Stimulated activated CD8-positive, alpha-beta memory T cell treated with anti-CD3 and anti-CD28 coated beads, Interleukin-12 subunit alpha, Interleukin-12 subunit beta, amount 100 ng/mL, for 1 hour (primary cell): ENCODE measurements at regions not wholly inside any gene's neighbourhood (a gene's known extent, or its start where the extent isn't known, plus 50 kb on each side); places are given as distances from the start of the nearest gene placed in this dataset.

Source experiments
- DNase-seq: peaks from one replicate; pipeline ENCODE4 v3.0.0-alpha.2; 2020; ENCODE audit warnings: low read depth

DNA sequence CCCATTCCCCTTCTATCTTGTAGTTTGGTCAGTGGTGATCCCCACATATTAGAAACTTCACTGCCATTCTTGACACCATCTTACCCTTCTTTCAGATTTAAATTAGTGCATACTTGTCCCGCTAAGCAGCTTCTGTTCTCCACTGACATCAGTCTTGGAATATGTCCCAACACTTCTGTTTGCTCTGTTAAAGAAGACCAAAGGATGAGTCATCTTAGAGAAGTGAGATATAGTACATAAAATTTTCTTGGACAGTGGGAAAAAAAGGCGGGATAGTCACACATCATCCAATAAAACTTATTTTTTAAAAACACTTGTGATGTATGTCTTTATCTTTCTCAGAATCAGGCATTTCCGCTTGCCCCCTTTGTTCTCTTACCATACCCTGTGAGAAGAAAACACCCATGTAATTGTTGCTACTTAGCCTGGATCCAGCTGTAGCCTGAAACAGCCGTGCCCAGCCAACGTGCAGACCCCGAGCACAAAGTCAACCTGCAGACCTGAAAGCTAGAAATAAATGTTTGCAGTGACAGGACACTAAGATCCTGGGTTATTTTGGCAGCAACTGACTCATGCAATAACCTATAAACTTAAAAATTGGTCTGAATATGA lies 100.1 kb upstream of the PDE3A start:
- DNase-seq: no peak

DNA sequence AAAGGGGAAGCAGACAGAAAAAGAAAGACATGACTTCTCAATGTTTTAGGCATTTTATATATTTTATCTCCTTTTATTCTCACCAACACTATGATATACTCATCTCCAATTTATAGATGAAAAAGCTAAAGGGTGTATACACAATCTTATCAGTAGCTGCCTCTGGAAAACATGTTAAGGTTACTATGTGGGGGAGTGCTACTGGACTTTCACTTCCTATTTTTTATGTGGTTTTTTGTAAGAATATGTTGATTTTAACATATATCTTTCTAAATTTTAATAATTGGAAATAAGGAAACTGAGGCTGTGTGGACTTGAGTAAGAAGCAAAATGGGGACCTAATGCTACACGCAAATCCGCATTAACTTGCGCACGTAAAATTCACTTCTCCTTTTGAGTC lies 99.6 kb upstream of the PDE3A start:
- no peak for DNase-seq

DNA sequence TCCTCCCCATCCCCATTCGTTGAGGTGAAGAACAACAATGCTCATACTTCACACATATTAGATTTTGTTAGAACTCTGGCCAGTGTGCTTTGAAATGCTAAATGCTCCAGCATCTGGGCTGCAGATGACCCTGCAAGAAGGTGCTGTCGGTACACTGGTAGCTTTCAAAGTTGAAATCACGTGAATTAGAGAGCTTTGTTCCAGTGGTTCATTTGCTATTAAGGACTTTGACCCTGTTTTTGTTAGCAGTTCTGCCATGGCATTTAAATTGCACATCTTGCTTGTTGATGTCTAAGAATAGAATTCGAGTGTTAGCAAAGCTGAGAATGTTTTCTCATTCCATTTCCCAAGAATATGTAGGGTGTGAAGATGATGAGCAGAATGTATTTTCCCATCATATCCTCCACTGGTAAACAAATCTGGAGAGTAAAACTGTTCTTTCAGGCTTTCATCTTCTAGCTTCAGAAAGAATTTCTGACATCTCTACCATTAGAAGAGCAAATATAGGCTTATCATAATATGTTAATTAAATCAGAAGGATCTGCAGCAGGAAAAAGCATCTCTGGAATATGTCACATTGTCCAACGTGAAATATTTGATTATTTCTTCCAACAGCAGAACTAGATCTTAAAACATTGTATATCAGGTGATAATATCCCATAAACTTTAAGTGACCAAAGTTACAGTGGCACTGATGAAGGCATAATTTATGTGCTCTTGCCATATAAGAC lies 98.8 kb upstream of the PDE3A start:
- DNase-seq: no peak

DNA sequence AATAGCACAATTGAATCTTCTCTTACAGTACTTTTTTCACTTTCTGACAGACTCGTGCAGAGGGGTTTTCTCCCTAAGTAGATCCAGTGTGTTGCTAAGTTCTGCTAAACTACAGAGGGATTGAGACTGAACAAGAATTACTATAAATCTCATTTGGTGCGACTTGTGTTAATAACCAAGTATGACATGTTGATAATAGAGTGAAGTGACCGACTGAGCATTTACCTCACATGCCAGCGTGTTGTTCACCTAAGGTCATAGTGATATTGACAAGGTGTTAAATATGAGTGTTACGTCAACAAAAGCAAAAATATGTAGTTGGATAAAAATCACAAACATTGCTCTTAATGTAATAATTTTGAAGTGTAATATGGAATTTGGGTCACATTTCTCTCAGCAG lies 97.8 kb upstream of the PDE3A start:
- DNase-seq: no peak

GRCh38 chr12:20272161-20272560 lies 96.2 kb upstream of the PDE3A start:
- no peak for DNase-seq

- no peak for DNase-seq
Observed at GRCh38 chr12:20272801-20273200, 95.5 kb upstream of the PDE3A start.

- DNase-seq: no peak
Observed at GRCh38 chr12:20274008-20274407, 94.3 kb upstream of the PDE3A start.

- no peak for DNase-seq
Observed at GRCh38 chr12:20278276-20278675, 90.1 kb upstream of the PDE3A start.

- DNase-seq: no peak
Observed at GRCh38 chr12:20280515-20280914, 87.8 kb upstream of the PDE3A start.

GRCh38 chr12:20282401-20282800 lies 85.9 kb upstream of the PDE3A start:
- no peak for DNase-seq

DNA sequence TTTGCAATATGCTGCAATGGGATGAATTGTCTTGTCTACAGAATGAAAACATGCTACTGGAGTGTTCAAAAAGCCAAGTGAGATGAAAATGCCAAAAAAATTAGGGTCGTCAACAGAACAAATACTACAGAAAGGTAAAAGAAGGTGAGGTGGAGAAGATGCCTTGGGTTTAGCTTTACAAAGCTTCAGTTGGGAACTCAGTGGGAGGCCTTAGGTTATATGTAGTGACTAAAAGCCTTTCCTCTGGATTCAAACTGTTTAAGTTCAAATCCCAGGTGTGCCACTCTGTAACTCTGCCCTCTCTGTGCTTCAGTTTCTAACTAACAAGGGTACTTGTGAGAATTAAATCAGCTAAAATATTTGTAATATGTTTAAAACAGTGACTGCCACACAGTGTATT lies 84.9 kb upstream of the PDE3A start:
- DNase-seq: no peak

DNA sequence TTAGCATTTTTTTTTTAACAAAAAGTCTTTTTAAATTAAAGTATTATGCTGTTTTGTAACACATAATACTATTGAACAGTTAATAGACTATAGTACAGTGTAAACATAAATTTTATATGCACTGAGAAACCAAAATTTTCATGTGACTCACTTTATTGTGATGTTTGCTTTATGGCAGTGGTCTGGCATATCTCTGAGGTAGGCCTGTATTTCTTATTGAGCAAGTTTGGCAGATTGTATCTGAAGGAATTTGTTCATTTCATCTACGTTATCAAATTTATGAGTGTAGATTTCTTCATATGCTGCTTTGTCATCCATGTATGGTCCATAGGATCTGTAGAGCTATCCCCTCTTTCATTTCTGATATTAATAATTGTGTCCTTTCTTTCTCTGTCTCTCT lies 78.8 kb upstream of the PDE3A start:
- no peak for DNase-seq

DNA sequence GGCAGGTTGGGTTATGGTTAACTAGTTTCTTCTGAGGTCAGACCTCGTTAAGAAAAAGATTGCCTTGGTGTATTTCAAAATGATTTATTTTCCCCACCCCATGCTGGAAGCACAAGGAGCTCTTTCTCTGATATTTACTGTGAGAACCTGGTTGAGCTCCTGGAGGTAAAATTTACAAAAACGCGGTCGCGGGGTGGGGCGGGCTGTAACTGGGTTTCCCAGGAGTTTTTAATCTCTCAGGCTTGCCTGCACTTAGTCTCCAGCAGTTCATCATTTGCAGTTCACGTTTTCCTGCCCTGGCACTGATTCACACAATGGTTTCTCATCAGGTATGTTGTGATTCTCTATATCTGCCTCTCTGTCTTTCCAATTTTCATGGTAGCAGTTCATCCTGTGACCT lies 67.9 kb upstream of the PDE3A start:
- no peak for DNase-seq

GRCh38 chr12:20305470-20305869 lies 62.9 kb upstream of the PDE3A start:
- DNase-seq: no peak

DNA sequence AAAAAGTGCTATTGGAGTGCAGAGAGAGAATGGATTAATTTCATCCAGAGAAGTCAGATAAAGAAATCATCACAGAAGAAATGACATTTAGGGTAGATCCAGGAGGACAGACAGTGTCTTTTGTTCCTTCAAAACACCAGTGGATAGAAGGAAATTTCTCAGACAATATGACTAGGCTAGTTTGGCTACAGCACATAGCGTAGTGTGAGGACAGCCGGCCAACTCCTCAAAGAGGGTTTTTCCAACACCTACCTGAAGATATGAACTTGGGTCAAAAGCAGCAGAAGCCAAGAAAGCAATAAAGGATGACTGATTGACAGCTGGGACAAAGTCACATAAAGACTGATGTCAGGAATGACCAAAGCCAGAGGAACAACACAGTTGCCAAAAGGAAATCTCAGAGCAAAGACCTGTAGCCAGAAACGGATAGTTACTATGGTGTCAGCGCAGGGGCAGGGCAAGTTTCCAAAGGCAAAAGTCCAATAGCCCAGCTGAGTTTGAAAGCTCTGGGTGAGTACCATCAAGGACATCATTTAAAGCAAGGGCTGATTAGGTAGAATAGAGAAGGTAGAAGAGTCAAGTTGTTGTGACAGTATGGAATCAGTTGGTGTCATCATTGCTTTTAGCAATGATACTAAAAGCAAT lies 58.7 kb upstream of the PDE3A start:
- no peak for DNase-seq

GRCh38 chr12:20314328-20314727 lies 54.0 kb upstream of the PDE3A start:
- no peak for DNase-seq

DNA sequence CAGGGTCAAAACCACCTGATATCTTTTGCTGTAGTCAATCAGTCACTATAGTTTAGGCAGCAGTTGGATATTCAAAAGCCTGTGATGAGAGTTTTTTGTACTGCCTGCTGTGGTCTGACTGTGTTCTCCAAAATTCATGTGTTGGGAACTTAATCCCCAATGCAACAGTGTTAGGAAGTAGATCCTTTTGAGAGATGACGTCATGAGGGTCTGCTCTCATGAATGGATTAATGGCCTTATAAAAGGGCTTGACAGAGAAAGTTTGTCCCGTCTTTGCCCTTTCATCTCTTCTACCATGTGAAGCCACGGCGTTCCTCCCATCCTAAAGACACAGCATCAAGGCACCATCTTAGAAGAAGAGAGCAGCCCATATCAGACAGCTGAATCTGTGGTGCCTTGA lies 50.8 kb upstream of the PDE3A start:
- DNase-seq: no peak
